Testis (tissue), 2 donors: ENCODE measurements at regions not wholly inside any gene's neighbourhood (a gene's known extent, or its start where the extent isn't known, plus 50 kb on each side); places are given as distances from the start of the nearest gene placed in this dataset.

ENCODE experiments used
- DNase-seq: peaks from one replicate; pipeline ENCODE4 v3.0.0-alpha.2; 2019
- H3K27ac ChIP-seq, 2 donors: fragments of 200-600 bp; sonication (generic); one replicate each; pipeline ENCODE4 v1.5.1; 2019
- H3K27me3 ChIP-seq: fragments of 200-600 bp; sonication (generic); one replicate; pipeline ENCODE4 v1.5.1; 2019
- H3K36me3 ChIP-seq: fragments of 200-600 bp; sonication (generic); one replicate; pipeline ENCODE4 v1.5.1; 2017; ENCODE audit warnings: low read depth; ENCODE audit errors: missing control alignments
- H3K4me1 ChIP-seq: fragments of 200-600 bp; sonication (generic); one replicate; pipeline ENCODE4 v1.5.1; 2019
- H3K4me3 ChIP-seq, 2 donors: fragments of 200-600 bp; sonication (generic); one replicate each; pipeline ENCODE4 v1.5.1; 2017 to 2019
- H3K9me3 ChIP-seq: fragments of 200-600 bp; sonication (generic); one replicate; pipeline ENCODE4 v1.5.1; 2017
- CTCF ChIP-seq, 3 experiments: fragments of 450-650 bp in 2 of 3; fragments of 200-600 bp in 1 of 3; sonication (generic) in 1 of 3; IDR thresholded peaks; one replicate each; pipeline ENCODE4 v1.5.1; 2016 to 2019; ENCODE audit warnings: antibody characterized with exemption in 3 of 3, mild to moderate bottlenecking in 2 of 3, moderate library complexity in 1 of 3
- POLR2A ChIP-seq: fragments of 450-650 bp; IDR thresholded peaks from one replicate; pipeline ENCODE4 v1.6.1; 2017; ENCODE audit warnings: antibody characterized with exemption, mild to moderate bottlenecking, moderate library complexity
- WGBS, 2 donors: methylation state at CpG; one replicate each; pipeline ENCODE4 v1.1.5; 2018; 5-methylcytosine and 5-hydroxymethylcytosine counted together
- intact Hi-C: fragments of 100-400 bp; cut with DNase I; formaldehyde crosslinking; loops from one replicate; pipeline ENCODE4 v1.15.1; 2023; ENCODE audit warnings: low total_unique reads

GRCh38 chr1:198986442-198986841 lies 347.6 kb downstream of the PTPRC start:
- 47 to 66% methylated on average over 1 of the region's 1 CpG for WGBS, 2 donors

GRCh38 chr1:199002661-199003060 lies 363.8 kb downstream of the PTPRC start:
- H3K27ac ChIP-seq, result no peak overlapping the region
- no peak overlapping the region for H3K4me3 ChIP-seq
- no peak for DNase-seq
- TF ChIP-seq CTCF (IDR thresholded peaks at IDR 0.05) (no peak), POLR2A (no peak)
- H3K27me3 ChIP-seq, result no peaks in the 10 kb centered on the region
- H3K4me1 ChIP-seq, result no peaks in the 10 kb centered on the region
- H3K9me3 ChIP-seq, result no peaks in the 10 kb centered on the region
- H3K36me3 ChIP-seq, result no peaks in the 10 kb centered on the region
- intact Hi-C loops, result no loop called here

More at GRCh38 chr1:198986442-198986841, 347.6 kb downstream of the PTPRC start:
- no peak for DNase-seq
- Histone ChIP-seq H3K9me3 (no peaks in the 10 kb centered on the region), H3K27me3 (no peaks in the 10 kb centered on the region), H3K4me1 (peaks cover 3% of the 10 kb centered on the region), H3K4me3 (no peak overlapping the region), H3K27ac (no peak overlapping the region), H3K36me3 (no peaks in the 10 kb centered on the region)
- intact Hi-C loops, result no loop called here
- TF ChIP-seq CTCF (IDR thresholded peaks at IDR 0.05) (no peak), POLR2A (no peak)

GRCh38 chr1:199007423-199007822 lies 368.6 kb downstream of the PTPRC start:
- 86 to 95% methylated on average over 2 of the region's 2 CpGs for WGBS, 2 donors
- DNase-seq, result no peak
- Histone ChIP-seq H3K4me1 (no peaks in the 10 kb centered on the region), H3K27ac (no peak overlapping the region), H3K36me3 (no peaks in the 10 kb centered on the region), H3K9me3 (no peaks in the 10 kb centered on the region), H3K27me3 (no peaks in the 10 kb centered on the region), H3K4me3 (no peak overlapping the region)
- intact Hi-C loops, result no loop called here
- TF ChIP-seq POLR2A (no peak), CTCF (IDR thresholded peaks at IDR 0.05) (no peak)

GRCh38 chr1:199009447-199009846 lies 370.6 kb downstream of the PTPRC start:
- intact Hi-C loops, result no loop called here
- TF ChIP-seq POLR2A (no peak), CTCF (IDR thresholded peaks at IDR 0.05) (no peak)
- H3K27me3 ChIP-seq, result no peaks in the 10 kb centered on the region
- no peak overlapping the region for H3K4me3 ChIP-seq
- H3K36me3 ChIP-seq, result no peaks in the 10 kb centered on the region
- WGBS, 2 donors, result 44 to 55% methylated on average over 5 of the region's 5 CpGs
- no peak overlapping the region for H3K27ac ChIP-seq
- no peaks in the 10 kb centered on the region for H3K4me1 ChIP-seq
- H3K9me3 ChIP-seq, result no peaks in the 10 kb centered on the region
- DNase-seq, result no peak

- TF ChIP-seq CTCF (IDR thresholded peaks at IDR 0.05) (no peak), POLR2A (no peak)
- no peaks in the 10 kb centered on the region for H3K36me3 ChIP-seq
- intact Hi-C loops, result no loop called here
- no peak overlapping the region for H3K4me3 ChIP-seq
- H3K9me3 ChIP-seq, result no peaks in the 10 kb centered on the region
- no peak for DNase-seq
- H3K27ac ChIP-seq, result no peak overlapping the region
- H3K27me3 ChIP-seq, result no peaks in the 10 kb centered on the region
- WGBS, 2 donors, result 79 to 87% methylated on average over 4 of the region's 4 CpGs
- H3K4me1 ChIP-seq, result no peaks in the 10 kb centered on the region
Observed at GRCh38 chr1:199010492-199010891, 371.7 kb downstream of the PTPRC start.
